T-helper 2 cell treated with Interferon-gamma antibody and Interleukin-4, amounts not matched to agents 100 ng/mL and 5 ng/mL, for 36 hours (primary cell): ENCODE measurements at regions not wholly inside any gene's neighbourhood (a gene's known extent, or its start where the extent isn't known, plus 50 kb on each side); places are given as distances from the start of the nearest gene placed in this dataset.
"Not testable (repeated sequence)": the region's sequence is repeated elsewhere in the genome, so short reads cannot be mapped to it uniquely, and the experiment has no call there.

Experiments
- intact Hi-C: fragments of 100-400 bp; cut with micrococcal nuclease; formaldehyde crosslinking; loops from one replicate; pipeline ENCODE4 v1.15.1; 2023

DNA sequence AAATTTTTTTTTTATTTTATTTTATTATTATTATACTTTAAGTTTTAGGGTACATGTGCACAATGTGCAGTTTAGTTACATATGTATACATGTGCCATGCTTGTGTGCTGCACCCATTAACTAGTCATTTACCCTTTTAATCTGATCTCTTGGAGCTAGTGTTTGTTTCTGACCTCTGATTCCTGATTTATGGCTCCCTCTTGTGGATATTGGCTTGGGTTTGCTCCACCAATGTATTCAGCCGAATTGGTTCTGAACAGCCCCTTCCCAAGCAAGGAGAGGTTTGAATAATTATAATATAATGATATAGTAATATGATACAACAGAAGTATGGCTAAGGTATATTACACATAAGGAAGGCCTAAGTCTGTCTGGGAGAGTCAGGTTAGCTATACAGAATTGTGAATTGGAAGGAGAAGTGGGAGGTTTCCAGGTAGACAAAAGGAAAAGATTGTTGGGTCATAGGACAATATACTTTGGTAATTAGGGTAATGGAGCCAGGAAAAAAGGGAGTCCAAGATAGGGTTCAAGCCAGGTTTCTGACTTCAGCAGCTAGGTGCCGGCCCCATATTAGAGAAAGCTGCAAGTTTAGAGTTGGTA is 53.1 kb upstream of the HMCN1 start:
- intact Hi-C loops, result loop anchor here (2.0 to 10.0 kb wide), 4 partner anchors 259 to 876 kb away; partner anchors contain the start of genes SWT1 and TRMT1L

DNA sequence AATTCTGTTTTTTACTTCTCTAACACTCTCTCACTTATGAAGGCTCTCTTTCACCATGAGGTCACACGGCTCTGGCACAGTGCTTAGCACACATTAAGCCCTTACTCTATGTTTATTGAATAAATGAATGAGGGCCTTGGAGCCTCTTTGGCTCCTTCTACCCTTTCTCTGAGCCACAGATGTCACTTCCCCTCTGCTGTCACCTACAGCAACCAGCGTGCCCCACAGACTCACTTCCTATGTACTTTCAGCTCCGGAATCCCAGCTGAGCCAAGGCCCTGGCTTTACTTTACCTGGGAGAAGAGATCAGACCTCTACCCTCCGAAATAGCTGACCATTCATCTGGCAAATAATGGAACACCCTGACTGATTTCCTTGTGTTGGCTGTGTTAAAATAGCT is 53.7 kb upstream of the HMCN1 start:
- intact Hi-C loops, result loop anchor here (2.0 to 10.0 kb wide), 4 partner anchors 258 to 876 kb away; partner anchors contain the start of genes SWT1 and TRMT1L

DNA sequence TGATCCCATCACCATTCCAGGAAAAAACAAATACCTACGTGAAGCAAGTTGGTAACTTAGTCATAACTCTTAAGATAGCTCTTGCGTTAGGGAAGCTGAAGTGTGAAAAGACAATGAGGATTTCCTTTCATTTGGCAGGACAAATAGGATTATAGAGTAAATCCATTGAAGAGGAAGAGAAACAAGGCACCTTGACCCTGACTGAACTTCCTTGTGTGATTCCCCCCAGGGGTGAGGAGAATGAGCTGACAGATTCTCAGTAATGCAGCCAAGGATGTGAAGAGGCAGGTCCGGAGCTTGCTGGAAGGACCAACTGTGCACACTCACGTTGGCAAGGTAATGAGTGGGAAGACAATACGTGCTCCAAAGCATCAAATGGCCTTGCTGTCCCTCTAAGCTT is 55.0 kb upstream of the HMCN1 start:
- intact Hi-C loops, result loop anchor here (10.0 kb wide), 3 partner anchors 234 to 704 kb away; partner anchors contain the start of genes NIBAN1 and RNF2

DNA sequence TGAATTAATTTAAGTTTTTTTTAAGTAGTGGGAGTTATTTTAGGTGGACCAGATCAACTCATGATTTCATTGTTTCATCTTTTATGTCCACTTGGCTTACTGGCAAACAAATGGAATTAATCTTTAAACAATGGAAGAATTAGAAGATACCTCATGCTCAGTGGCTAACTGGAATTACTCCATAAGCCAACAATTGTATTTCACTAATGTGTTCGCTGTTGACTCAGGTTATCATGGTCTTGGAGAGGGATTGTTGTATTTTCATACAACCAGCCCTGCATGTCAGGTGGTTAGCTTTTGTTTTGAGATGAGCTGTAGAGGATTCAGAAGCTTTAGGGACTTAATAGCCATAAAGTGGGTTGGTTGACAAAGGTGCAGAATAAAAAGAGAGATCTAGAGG is 57.2 kb upstream of the HMCN1 start:
- intact Hi-C loops, result loop anchor here (10.0 kb wide), 3 partner anchors 232 to 702 kb away; partner anchors contain the start of genes NIBAN1 and RNF2

DNA sequence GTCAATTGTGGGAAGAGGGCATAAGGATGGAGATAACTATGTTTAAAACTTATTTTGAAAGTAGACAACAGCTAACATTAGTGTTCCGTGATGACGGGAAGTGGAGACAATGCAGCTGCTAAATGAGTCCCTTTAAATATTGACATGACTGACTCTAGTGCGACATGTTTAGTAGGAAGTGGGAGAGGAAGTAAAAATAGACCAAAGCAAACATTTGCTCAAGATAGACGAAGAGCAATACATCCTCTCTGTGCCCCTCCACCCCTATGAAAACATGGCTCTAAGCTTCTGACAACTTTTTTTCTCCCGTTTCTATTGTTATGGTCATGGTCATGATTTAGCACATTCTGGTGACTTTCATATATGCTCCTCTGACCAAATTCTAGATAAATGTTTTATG is 60.0 kb upstream of the HMCN1 start:
- intact Hi-C loops, result loop anchor here (5.0 to 10.0 kb wide), 4 partner anchors 37 to 699 kb away; partner anchors contain the start of genes NIBAN1 and RNF2

DNA sequence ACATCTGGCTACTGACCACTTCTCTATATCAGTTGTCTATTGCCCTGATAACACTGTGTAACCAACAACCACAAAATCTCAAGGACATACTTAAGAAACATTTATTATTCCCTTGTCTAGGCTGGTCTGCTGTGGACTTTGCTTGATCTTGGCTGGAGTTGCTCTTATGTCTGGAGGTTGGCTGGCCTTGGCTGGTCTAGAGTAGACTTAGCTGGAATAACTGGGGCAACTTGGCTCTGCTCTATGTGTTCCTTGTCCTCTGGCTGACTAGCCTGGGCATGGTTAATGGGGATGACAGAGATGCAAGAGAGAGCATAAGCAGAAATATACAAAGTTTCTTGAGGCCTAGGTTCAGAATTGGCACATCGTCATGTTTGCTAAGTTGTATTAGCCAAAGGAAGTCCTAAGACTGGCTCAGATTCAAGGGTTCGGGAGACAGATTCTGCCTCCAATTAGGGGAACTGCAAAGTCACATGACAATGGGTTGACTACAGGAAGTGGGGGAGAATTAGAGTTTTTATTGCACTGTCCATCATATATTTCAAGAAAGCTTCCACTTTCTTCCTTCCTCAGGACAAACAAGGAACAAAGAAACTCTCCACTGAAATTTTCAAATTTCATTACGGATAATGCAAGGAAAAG is 61.4 kb upstream of the HMCN1 start:
- intact Hi-C loops, result loop anchor here (5.0 to 10.0 kb wide), 4 partner anchors 36 to 698 kb away; partner anchors contain the start of genes NIBAN1 and RNF2

DNA sequence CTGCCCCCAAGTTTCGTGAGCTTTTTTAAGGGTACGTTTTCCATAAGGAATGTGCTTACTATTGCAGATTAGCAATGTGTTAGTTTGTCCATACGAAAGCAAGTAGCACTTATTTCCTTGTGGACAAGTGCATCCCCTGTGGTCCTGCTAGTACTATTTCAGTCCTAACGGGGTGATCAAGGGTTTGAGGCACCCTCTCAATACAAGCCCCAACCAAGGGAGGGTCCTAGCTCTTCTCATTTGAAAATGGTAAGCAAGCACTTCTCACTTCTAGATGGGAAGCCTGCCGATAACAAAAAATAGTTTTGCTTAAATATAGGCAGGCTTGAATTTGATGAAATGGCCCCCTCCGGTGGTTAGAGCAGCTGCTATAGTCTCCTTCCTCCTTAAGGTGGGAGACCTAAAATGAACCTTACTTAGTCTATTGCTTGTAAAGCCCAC is 64.0 kb upstream of the HMCN1 start:
- intact Hi-C loops, result loop anchor here (1.0 to 10.0 kb wide), 7 partner anchors 25 to 695 kb away; partner anchors contain the start of genes IVNS1ABP, NIBAN1 and RNF2

DNA sequence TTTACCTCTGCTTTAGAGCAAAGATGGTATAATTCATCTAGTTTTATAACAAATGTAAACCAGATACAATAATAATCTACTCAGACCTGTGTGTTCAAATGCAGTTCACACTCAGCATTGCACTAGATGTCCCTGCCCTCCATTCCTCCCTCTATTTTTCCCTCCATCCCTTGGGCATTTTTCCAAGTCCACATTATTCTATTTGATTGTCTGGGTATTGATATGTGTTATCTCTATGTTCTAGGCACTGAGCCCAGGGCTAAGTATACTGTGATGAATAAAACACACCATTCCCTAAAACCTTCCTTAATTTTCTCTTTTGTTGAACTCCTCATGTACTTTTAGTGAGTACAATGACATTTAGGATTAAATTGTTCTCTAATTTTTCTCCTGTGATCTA is 66.2 kb upstream of the HMCN1 start:
- intact Hi-C loops, result no loop called here

DNA sequence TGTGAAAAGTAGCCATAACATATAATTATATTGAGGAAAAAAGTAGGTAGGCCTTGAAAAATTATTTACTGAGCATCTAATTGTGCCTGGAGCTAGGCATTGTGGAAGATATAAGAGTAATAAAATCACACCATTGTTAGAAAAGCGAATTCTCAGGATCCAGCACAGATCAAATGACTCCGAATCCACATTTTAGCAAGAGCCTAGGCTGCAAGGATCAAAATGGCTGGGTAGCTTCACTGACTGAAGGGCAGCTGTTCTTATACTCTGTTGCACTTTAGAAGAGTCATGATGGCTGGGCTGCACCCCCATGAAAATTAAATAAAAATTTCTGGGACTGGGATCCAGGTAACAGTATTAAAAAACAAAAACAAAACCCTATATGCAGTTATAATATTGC is 67.6 kb upstream of the HMCN1 start:
- intact Hi-C loops, result no loop called here

DNA sequence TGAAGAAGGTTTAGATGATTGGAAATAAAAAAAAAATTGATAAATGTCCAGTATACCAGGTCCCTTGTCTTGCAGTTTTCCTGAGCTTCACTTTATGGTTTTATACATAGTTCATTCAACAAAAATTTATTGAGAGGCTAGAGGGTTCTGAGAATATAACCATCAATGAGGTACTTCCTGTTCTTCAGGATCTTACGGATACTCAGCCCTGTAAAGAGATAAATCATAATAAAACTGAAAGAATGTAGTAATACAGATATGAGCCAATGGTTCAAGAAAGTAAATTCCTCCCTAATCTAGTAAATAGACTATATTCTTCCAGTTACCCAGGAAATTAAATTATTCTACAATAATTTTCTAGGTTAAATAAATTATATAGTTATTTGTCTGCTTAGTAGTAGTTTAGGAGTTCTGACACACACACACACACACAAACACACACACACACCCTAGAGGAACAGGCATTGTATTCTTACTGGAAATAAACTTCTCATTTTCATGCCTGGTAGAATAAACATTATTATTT is 70.4 kb upstream of the HMCN1 start:
- intact Hi-C loops, result no loop called here

DNA sequence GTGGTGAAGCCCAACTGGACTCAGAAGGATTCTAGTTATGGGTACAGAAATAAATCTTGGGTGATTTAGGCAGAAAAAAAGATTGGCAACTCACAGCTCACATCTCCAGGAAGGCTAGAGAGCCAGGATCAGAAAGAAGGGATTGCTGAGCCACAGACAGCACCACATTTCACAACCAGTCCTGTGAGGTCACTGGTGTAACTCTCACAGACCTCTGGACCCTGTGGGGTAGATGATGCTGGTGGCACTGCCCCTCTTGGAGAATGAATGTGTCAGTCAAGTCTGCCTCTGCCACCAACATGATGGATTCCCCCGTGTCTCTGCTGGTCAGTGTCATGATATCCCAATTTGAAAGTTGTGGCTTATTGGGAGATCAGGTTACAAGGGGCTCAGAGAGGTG is 70.9 kb upstream of the HMCN1 start:
- intact Hi-C loops, result no loop called here

DNA sequence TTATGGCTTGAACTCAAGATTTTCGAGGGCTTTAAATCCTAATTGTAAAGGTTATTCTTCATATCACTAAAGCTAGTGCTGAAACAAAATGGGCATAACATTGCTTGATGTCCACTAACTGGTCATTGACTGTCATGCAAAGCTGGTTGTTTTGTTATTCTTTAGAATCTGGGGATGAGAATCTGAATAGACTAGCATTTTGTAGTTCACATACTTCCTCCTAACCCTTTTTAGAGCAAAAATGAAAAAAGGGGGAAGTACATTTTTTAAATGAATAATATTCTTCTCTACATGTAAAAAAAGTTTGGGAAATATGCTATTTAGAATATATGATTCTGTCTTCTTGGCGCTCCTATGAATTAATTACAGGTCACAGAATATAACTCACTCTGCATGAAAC is 72.2 kb upstream of the HMCN1 start:
- intact Hi-C loops, result no loop called here

DNA sequence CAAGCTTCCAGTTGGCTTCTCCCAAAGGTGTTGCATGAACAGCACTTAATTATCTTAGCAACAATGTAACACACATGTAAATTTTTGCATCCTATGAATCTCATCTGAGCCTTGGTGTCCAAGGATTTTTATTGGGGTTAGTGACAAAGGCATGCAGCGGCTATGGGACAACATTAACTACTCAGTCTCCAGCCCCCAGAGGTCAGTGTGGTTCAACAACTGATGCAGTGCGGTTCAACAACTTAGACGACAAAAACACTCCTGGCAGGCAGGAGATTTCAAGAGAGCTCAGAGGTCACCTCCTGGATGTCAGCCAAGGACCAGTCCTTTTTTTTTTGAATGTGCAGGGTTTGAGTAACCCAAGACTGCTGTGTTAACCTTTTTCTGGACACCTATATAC is 77.5 kb upstream of the HMCN1 start:
- intact Hi-C loops, result no loop called here

DNA sequence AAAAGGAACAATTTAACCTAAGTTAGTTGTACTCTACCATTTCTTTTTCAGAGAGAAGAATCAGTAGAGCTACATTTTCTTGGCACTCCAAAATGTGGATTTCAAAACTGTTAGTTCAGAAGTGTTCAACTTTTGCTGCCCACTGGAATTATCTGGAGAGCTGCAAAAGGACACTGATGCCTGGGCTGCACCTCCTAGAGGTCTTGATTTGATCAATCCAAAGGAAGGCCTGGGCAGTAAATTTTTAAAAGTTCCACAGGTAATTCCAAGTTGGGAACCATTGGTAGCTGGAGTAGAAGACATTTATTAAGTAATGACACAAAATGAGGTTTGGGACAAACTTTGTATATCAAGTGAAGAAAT is 79.3 kb upstream of the HMCN1 start:
- intact Hi-C loops, result no loop called here

DNA sequence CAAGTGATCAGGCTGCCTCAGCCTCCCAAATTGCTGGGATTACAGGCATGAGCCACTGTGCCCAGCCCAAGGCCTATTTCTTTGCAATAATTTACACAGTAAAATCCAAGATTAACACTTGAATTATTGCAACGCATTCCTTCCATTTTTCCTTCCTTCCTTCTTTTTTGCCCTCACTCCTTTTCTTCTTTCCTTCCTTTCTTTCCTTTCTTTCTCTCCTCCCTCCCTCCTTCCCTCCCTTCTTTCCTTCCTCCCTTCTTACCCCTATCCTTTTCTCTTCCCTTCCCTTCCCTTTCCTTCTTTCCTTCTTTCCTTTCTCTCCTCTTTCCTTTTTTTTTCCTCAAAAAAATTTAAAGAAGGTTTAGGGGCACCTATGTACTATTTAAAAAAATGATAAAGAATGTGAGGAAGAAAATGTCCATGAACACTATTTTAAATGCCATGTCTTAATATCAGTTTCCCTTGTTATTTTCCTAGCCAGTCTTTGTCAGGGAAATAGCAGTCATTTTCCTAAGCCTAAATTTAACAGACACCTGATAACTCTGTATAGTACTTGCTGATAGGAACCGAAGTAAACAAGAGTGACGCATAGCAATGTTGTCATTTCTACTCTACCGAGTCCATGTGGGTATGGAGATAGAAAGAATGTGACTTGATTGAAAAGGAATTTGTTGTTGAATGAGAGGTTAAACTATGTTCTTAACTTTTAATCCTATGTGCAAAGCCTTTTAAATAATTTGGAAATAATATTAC is 79.8 kb upstream of the HMCN1 start:
- intact Hi-C loops, result no loop called here

DNA sequence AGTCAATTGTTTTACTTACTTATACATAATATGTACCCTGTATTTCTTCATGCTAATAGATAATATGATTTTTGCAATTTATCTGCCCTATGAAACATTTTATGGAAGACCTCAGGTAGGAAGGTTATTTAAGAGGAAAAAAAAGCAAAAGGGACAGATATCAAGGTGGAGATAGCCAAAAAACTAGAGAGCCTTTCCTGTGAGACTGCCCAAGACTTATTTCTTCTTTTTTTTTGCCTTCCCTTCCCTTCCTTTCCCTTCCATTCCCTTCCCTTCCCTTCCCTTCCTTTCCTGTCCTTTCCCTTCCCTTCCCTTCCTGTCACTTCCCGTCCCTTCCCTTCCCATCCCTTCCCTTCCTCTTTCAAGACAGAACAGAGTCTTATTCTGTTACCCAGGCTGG is 80.6 kb upstream of the HMCN1 start:
- intact Hi-C loops, result no loop called here

DNA sequence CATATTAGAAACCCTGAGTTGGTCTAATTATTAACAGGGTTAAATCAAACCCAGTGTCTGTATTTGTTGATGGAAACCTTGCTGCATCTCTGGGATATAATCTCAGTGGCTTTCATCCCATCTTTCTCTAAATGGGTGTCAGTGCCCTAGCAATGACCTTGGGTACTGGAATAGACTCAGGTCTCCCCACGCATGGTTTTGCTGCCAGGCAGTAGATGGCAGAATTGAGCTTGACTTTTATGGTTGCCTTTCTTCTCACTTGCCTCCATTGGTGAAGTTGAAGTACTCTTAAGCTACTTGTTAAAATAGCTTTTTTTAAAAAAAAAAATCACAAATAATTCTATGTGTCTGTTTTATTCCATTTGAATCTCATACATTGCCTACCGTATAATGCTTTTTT is 81.8 kb upstream of the HMCN1 start:
- intact Hi-C loops, result no loop called here

DNA sequence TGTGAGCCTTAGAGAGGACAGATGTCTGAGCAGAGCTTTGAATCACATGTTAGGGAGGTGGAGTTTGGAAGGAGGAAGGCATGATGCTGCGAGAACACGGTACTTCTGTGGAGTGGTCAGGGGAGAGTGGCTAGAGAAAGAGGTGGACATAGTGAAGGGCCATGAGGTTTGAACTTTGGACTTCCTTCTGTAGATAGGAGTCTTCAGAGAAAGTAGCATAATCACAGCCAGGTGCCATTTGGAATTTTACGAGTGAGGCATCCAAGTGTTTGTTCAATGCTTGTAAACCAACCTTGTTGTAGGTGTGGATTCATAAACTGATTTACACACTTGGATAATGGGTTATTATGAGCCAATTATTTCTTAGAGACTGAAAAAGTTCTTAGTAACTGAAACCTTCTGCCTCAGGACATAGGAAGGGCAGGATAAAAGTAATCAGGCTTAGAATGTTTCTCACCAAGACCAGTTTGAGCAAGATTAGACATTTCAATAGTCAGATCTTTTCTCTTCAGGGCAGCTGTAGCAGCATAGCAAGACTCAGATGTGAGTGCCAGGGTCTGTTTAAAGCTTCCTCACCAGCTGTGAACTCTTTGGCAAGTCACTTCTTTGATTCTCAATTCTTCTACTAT is 83.5 kb upstream of the HMCN1 start:
- intact Hi-C loops, result no loop called here

DNA sequence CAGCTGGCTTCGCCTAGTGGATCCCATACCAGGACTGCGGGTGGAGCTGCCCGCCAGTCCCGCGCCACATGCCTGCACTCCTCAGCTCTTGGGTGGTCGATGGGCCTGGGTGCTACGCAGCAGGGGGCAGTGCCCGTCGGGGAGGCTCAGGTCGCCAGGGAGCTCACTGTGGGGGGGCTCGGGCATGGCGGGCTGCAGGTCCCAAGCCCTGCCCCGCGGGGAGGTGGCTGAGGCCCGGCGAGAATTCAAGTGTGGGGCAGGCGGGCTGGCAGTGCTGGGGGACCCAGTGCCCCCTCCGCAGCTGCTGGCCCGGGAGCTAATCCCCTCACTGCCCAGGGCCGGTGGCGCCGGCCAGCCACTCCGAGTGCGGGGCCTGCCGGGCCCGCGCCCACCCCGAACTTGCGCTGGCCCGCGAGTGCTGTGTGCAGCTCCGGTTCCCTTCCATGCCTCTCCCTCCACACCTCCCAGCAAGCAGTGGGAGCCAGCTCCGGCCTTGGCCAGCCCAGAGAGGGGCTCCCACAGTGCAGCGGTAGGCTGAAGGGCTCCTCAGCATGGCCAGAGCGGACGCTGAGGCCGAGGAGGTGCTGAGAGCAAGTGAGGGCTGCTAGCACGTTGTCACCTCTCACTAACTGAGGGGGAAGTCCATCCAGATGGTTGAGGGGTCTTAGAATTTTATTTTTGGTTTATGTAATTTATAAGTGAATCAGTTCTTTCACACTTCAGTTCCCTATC is 85.2 kb upstream of the HMCN1 start:
- intact Hi-C loops, result no loop called here

DNA sequence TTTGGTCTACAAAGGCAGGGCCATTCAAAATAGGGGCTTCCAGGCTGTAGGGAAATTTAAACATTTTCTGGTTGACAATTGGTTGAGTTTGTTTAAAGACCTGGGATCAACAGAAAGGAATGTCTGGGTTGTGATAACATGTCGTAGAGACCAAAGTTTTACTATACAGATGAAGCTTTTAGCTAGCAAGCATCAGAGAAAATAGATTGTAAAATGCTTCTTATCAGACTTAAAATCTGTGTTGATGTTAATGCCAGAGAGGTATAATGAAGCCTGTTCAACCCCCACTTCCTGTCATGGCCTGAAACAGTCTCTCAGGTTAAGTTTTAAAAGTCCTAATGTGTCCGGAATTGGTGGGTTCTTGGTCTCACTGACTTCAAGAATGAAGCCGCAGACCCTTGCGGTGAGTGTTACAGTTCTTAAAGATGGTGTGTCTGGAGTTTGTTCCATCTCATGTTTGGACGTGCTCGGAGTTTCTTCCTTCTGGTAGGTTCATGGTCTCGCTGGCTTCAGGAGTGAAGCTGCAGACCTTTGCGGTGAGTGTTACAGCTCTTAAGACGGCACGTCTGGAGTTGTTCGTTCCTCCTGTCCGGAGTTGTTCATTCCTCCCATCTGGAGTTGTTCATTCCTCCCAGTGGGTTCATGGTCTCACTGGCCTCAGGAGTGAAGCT is 86.5 kb upstream of the HMCN1 start:
- intact Hi-C loops, result not testable (repeated sequence)
